ENCODE measurements at regions not wholly inside any gene's neighbourhood (a gene's known extent, or its start where the extent isn't known, plus 50 kb on each side); places are given as distances from the start of the nearest gene placed in this dataset.

GRCh38 chr13:63420685-63421084, 2005.0 kb upstream of the PCDH20 start:
- TF ChIP-seq, protein P1, sequence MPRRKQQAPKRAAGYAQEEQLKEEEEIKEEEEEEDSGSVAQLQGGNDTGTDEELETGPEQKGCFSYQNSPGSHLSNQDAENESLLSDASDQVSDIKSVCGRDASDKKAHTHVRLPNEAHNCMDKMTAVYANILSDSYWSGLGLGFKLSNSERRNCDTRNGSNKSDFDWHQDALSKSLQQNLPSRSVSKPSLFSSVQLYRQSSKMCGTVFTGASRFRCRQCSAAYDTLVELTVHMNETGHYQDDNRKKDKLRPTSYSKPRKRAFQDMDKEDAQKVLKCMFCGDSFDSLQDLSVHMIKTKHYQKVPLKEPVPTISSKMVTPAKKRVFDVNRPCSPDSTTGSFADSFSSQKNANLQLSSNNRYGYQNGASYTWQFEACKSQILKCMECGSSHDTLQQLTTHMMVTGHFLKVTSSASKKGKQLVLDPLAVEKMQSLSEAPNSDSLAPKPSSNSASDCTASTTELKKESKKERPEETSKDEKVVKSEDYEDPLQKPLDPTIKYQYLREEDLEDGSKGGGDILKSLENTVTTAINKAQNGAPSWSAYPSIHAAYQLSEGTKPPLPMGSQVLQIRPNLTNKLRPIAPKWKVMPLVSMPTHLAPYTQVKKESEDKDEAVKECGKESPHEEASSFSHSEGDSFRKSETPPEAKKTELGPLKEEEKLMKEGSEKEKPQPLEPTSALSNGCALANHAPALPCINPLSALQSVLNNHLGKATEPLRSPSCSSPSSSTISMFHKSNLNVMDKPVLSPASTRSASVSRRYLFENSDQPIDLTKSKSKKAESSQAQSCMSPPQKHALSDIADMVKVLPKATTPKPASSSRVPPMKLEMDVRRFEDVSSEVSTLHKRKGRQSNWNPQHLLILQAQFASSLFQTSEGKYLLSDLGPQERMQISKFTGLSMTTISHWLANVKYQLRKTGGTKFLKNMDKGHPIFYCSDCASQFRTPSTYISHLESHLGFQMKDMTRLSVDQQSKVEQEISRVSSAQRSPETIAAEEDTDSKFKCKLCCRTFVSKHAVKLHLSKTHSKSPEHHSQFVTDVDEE (CRISPR knock-in tag; IDR thresholded peaks at IDR 0.05) = no peak
- TF ChIP-seq ZFP30 (CRISPR knock-in tag; IDR thresholded peaks at IDR 0.05) = no peak
- TF ChIP-seq CSDC2 (CRISPR knock-in tag; IDR thresholded peaks at IDR 0.05) = no peak
- no peak for TF ChIP-seq TCF4 (CRISPR knock-in tag; IDR thresholded peaks at IDR 0.05; ENCODE audit: borderline replicate concordance)
- no peak for TF ChIP-seq GLIS3 (CRISPR knock-in tag; IDR thresholded peaks at IDR 0.05)
- no peak for TF ChIP-seq ARNTL (CRISPR knock-in tag; IDR thresholded peaks at IDR 0.05; ENCODE audit: borderline replicate concordance, low read depth)
- TF ChIP-seq ZNF70 (CRISPR knock-in tag; IDR thresholded peaks at IDR 0.05) = no peak
- TF ChIP-seq ESRRG (CRISPR knock-in tag; IDR thresholded peaks at IDR 0.05) = no peak
- no peak for TF ChIP-seq ZFP3 (CRISPR knock-in tag; IDR thresholded peaks at IDR 0.05)
- TF ChIP-seq, protein P2, sequence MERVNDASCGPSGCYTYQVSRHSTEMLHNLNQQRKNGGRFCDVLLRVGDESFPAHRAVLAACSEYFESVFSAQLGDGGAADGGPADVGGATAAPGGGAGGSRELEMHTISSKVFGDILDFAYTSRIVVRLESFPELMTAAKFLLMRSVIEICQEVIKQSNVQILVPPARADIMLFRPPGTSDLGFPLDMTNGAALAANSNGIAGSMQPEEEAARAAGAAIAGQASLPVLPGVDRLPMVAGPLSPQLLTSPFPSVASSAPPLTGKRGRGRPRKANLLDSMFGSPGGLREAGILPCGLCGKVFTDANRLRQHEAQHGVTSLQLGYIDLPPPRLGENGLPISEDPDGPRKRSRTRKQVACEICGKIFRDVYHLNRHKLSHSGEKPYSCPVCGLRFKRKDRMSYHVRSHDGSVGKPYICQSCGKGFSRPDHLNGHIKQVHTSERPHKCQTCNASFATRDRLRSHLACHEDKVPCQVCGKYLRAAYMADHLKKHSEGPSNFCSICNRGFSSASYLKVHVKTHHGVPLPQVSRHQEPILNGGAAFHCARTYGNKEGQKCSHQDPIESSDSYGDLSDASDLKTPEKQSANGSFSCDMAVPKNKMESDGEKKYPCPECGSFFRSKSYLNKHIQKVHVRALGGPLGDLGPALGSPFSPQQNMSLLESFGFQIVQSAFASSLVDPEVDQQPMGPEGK (CRISPR knock-in tag; IDR thresholded peaks at IDR 0.05; ENCODE audit: borderline replicate concordance) = no peak
